Stimulated activated naive CD8-positive, alpha-beta T cell treated with anti-CD3 and anti-CD28 coated beads, Interleukin-15, Interleukin-2, amounts not matched to agents 100 U/mL and 50 U/mL, for 24 hours (primary cell): ENCODE measurements at regions not wholly inside any gene's neighbourhood (a gene's known extent, or its start where the extent isn't known, plus 50 kb on each side); places are given as distances from the start of the nearest gene placed in this dataset.
"Not testable (repeated sequence)": the region's sequence is repeated elsewhere in the genome, so short reads cannot be mapped to it uniquely, and the experiment has no call there.

Experiments
- ATAC-seq: fragments of 150-1000 bp; cut with Tn5 transposase; one replicate; pipeline ENCODE4 v1.10.0; 2021
- DNase-seq: peaks from one replicate; pipeline ENCODE4 v3.0.0; 2021

DNA sequence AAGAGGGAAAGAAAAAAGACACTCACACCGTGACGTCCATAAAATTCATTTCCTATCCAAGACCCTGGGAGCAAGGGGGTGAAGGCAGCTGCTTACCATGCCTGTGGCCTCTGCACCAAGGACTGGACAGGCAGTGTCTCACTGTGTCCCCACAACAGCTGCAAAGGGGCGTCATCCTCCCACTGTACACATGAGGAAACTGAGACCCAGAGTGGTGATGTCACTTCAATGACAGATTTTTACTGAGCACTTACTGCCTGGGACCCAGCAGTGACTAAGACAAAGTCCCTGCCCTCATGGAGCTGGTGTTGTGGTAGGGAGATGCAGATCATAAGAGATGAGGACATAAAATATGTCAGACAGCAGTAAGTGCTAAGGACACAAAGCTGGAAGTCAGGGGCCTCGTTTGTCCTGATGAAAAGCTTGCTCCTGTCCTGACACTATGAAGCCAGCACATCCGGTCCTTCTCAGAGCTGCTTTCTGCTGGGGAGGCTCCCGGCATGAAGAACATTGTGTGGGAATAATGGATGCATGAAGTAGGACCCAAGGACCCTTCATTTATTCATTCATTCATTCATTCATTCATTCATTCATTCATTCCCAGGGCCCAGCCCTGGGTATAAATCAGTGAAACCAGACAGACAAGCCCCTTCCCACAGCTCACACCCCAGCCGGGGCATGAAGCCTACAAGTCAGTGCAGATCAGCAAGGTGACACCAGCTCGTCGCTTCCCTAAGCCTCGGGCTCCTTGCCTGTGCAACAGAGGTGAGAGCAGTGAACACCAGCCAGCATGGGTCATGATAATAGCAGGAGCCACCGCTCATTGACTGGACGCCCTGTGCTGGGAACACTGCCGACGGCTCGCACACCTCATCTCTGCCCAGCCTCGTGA, 473.7 kb downstream of the MATN1 start:
- DNase-seq (no peak), ATAC-seq (peak; percentile 19)

- no peak for ATAC-seq
- DNase-seq, result no peak
These were observed 474.6 kb downstream of the MATN1 start for GRCh38 chr1:30248774-30249173.

GRCh38 chr1:30248373-30248772, 475.0 kb downstream of the MATN1 start:
- ATAC-seq (no peak), DNase-seq (no peak)

DNA sequence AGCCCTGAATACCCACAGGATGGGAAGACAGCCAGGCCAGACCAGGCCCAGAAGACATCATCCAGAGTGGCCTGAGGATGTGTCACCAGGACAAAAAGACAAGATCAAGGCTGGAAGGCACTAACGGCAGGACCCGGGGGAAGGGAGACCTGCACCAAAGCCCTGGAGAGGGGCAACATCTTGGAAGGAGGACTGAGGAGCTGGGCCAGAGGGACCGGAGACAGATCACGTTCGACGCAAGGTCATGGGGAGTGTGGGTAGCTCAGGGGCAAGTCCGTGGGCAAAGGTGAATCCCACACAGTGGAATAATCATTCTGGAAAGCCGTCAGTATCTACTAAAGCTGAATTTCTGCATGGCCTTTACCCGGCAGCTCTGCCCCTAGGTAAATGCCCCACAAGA, 478.6 kb downstream of the MATN1 start:
- DNase-seq, result no peak
- no peak for ATAC-seq

DNA sequence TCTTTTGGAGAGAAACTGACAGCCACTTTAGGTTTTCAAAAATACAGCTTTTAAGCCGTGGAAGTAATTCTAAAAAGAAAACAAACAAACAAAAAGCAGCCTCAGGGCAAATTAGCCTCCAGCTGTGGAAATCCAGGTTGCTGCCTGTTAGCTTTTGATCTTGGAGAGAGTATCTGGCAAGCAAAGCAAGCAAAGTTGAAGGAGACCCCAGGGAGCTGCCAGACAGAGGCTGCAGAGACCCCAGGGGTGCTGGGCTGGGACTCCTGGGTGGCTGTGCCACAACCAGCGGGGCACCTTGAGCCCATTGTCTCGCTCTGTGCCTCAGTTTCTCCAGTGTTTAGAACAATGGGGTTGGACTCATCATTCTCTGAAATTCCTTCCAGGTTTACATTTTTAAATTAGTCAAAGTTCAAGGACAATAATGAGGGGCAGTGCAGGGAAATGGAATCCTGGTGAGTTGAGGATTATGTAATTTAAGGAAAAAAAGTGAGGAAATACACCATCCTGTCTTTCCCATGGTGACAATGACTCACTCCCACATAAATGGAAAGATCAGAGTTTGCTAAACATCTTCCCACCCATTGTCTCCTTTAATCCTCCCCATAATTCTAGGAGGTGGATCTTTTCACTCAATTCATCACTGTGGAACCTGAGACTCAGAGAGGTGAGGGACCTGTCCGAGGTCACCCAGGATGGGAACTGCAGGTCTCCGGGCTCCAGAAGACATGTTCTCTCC, 480.5 kb downstream of the MATN1 start:
- DNase-seq (no peak), ATAC-seq (no peak)

- DNase-seq (no peak), ATAC-seq (no peak)
These were observed 481.2 kb downstream of the MATN1 start for GRCh38 chr1:30242168-30242567.

GRCh38 chr1:30241681-30242080, 481.7 kb downstream of the MATN1 start:
- ATAC-seq (no peak), DNase-seq (no peak)

DNA sequence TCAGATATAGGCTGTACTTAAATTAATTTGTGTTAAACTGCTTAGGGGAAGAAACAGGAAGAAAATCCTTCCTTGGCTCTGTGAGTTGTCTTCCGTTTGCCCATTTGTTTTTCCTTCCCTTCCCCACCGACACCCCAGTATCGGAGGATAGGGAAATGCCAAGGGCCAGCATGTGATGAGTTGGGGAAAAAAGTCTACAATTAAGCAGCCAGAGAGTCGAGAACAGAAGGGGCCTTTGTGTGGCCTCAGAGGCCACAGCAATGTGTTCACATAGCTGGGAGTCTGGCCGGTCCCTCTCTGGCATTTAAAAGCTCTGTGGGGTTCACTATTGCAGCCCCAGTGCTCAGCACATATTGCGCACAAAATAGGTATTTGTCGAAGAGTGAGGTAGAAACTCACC, 489.3 kb downstream of the MATN1 start:
- ATAC-seq (no peak), DNase-seq (no peak)

DNA sequence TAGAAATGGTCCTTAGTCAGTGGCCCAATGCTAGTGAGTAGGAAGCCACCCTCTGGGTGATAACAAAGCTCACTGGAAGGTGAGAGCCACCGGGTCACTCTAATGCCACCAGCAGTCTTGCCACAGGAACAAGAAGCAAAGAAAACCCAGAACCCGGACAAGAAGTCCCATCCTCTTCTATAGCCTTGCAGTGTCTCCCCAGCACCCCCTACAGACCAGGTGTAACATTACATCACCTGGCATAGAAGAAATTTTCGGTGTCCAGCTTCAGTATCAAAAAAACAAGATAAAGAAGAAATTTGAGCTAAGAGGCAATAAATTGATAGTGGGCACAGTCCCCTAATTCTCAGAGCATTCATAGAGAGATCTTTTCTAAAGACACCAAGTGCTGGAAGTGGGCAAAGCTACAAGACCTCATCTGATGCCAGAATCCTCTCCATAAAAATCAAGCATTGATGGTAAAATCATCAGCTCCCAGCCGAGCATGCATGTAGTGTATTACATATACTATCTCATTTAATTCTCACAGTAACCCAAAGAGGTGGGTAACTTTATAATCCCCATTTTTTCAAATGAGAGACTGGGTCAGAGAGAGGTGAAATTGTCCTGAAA, 491.0 kb downstream of the MATN1 start:
- peak; percentile 14 for DNase-seq
- no peak for ATAC-seq

GRCh38 chr1:30229960-30230359, 493.4 kb downstream of the MATN1 start:
- ATAC-seq, result no peak
- no peak for DNase-seq

- no peak for DNase-seq
- no peak for ATAC-seq
These were observed 493.8 kb downstream of the MATN1 start for GRCh38 chr1:30229557-30229956.

DNA sequence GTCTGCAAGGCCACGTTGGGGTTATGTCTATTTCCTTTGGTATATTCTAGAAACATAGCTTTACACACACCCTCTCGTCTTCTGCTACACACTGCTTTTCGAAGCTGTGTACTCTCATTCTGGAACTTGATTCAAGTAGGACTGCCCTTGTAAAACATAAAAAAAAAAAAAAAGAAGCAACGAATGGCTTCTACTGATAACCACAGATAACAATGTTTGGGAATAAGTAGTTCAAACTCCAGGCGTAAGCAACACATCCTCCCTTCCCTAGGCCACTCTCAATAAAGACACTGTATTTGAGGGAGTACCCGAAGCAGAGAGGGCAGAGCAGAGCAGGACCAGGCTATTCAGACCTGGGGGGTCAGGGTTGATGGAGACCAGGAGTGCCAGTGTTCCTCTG, 496.7 kb downstream of the MATN1 start:
- DNase-seq, result no peak
- ATAC-seq, result no peak

- DNase-seq, result no peak
- no peak for ATAC-seq
These were observed 498.0 kb downstream of the MATN1 start for GRCh38 chr1:30225357-30225756.

DNA sequence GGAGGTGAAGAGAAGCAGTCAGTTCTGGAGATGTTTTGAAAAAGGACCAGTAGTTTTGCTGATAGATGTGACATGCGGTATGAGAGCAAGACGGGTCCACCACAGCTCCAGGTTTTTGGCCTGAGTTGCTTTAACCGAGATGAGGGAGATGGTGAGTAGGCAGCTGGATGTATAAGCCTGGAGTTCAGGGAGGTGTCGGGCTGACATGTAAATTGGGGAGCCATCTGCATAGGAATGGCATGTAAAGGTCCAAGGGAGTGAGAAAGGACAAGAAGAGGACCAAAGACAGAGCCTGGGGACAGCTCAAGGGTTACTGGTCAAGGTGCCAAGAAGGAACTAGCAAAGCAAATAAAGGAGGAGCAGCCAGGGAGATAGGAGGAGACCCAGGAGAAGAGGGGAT, 503.7 kb downstream of the MATN1 start:
- DNase-seq (no peak), ATAC-seq (no peak)

GRCh38 chr1:30218438-30218837, 504.9 kb downstream of the MATN1 start:
- no peak for ATAC-seq
- DNase-seq, result no peak

- no peak for ATAC-seq
These were observed 506.8 kb downstream of the MATN1 start for GRCh38 chr1:30216602-30217001.

GRCh38 chr1:30213936-30214335, 509.4 kb downstream of the MATN1 start:
- no peak for ATAC-seq

More at GRCh38 chr1:30216602-30217001, 506.8 kb downstream of the MATN1 start:
- DNase-seq, result no peak

DNA sequence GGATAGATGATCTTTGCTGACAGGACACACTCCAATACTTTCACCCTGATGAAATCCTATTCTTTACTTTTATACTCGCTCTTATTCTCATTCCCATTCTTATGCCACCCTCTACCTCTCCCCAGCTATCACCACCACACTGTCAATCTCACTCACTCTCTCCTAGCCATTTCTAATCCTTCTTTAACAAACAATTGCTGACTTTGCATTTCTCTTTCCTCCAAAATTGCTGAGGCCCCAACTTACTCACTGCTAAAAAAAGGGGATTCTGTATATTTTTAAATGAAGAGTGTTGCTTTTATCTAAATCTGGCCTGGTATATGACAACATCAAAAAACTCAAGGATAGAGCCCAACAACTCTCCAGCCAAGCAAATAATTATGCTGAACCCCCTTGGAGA, 515.4 kb downstream of the MATN1 start:
- DNase-seq, ATAC-seq: not testable (repeated sequence)

More at GRCh38 chr1:30213936-30214335, 509.4 kb downstream of the MATN1 start:
- DNase-seq, result no peak

- ATAC-seq, result not testable (repeated sequence)
These were observed 516.8 kb downstream of the MATN1 start for GRCh38 chr1:30206631-30207030.

GRCh38 chr1:30204916-30205315, 518.5 kb downstream of the MATN1 start:
- ATAC-seq, DNase-seq: not testable (repeated sequence)

More at GRCh38 chr1:30206631-30207030, 516.8 kb downstream of the MATN1 start:
- DNase-seq, result not testable (repeated sequence)

DNA sequence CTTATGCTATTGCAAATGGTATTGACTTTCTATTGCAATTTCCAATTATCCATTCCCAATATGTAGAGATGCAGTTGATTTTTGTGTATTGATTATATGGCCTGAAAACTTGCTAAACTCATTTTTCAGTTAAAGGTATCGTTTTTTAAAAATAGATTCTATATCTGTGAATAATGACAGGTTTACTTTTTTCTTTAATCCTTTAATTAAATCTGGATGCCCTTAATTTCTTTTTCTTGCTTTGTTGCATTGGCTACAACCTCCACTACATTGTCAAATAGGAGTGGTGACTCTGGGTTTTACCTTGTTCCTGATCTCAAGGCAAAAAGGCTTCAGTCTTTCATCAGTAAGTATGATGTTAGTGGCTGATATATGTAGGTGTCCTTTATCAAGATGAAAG, 522.4 kb downstream of the MATN1 start:
- no peak for DNase-seq
- no peak for ATAC-seq

GRCh38 chr1:30200161-30200560, 523.2 kb downstream of the MATN1 start:
- DNase-seq (no peak), ATAC-seq (no peak)

- DNase-seq (no peak), ATAC-seq (no peak)
These were observed 523.8 kb downstream of the MATN1 start for GRCh38 chr1:30199563-30199962.
